Endothelial cell of umbilical vein (primary cell): ENCODE measurements at regions not wholly inside any gene's neighbourhood (a gene's known extent, or its start where the extent isn't known, plus 50 kb on each side); places are given as distances from the start of the nearest gene placed in this dataset.
A peak's percentile ranks its signal among the peaks of the same experiment; 100 is the strongest.

Experiments
- BruUV-seq: library from RNA; stranded (reverse); fragments of 400-500 nt; replicated peaks from 2 replicates; lab custom pipeline; 2021; lab: Mats Ljungman, UMichigan
- CTCF ChIA-PET: fragments of 300-600, 350-600 bp; sonication (Branson Sonifier 250); formaldehyde crosslinking; loops from one replicate; lab custom pipeline; 2021; ENCODE audit warnings: antibody characterized with exemption, inconsistent platforms; lab: Charles Lee
- POLR2A ChIA-PET: fragments of 300-600, 350-600 bp; sonication (Branson Sonifier 250); formaldehyde crosslinking; loops from one replicate; lab custom pipeline; 2021; ENCODE audit warnings: antibody characterized with exemption, inconsistent platforms; lab: Charles Lee
- DNase-seq: peaks from one replicate; pipeline ENCODE4 v3.0.0-alpha.2; 2011; ENCODE audit warnings: low read depth, low spot score
- FAIRE-seq: peaks from 2 replicates; lab custom pipeline; 2011; peaks lifted over from hg19 to GRCh38; lab: Jason Lieb, UNC
- H2AFZ ChIP-seq: 2 replicates; pipeline ENCODE4 v1.6.0; 2012; ENCODE audit warnings: low read depth, low read length, control low read depth, inconsistent platforms
- H3K27ac ChIP-seq: 2 replicates; pipeline ENCODE4 v1.5.1; 2011; ENCODE audit warnings: low read depth, mild to moderate bottlenecking, control low read depth, low read length, moderate library complexity; ENCODE audit not compliant: insufficient read depth
- H3K27me3 ChIP-seq, 2 experiments: 2 replicates each; pipeline versions ENCODE4 v1.6.0 to v1.6.1; 2011; ENCODE audit warnings: low read length in 2 of 2, mixed read lengths in 1 of 2; ENCODE audit not compliant: control insufficient read depth in 2 of 2, insufficient read depth in 2 of 2
- H3K36me3 ChIP-seq, 2 experiments: 2 replicates in 1 of 2; 3 replicates in 1 of 2; pipeline ENCODE4 v1.5.1; 2011; ENCODE audit warnings: low read length in 2 of 2, mild to moderate bottlenecking in 1 of 2, moderate library complexity in 1 of 2; ENCODE audit not compliant: control insufficient read depth in 2 of 2, insufficient read depth in 2 of 2; ENCODE audit errors: extremely low read depth in 1 of 2
- H3K4me1 ChIP-seq: 3 replicates; pipeline ENCODE4 v1.5.1; 2011; ENCODE audit warnings: mild to moderate bottlenecking, low read length; ENCODE audit not compliant: control insufficient read depth, insufficient read depth; ENCODE audit errors: extremely low read depth
- H3K4me2 ChIP-seq: 2 replicates; pipeline ENCODE4 v1.6.1; 2011; ENCODE audit warnings: low read length, control low read depth, mixed read lengths; ENCODE audit not compliant: insufficient read depth
- H3K4me3 ChIP-seq, 3 experiments: fragments of 200-600 bp in 1 of 3; sonication (generic), shearing (Covaris generic) in 1 of 3; replicated peaks in 1 of 3; 2 replicates each; pipeline ENCODE4 v1.5.1; 2011 to 2016; ENCODE audit warnings: control low read depth in 3 of 3, low read length in 3 of 3, mild to moderate bottlenecking in 2 of 3, inconsistent platforms in 1 of 3, low read depth in 1 of 3, moderate library complexity in 1 of 3; ENCODE audit not compliant: insufficient read depth in 1 of 3
- H3K79me2 ChIP-seq: 2 replicates; pipeline ENCODE4 v1.6.0; 2012; ENCODE audit warnings: low read length, inconsistent platforms; ENCODE audit not compliant: control insufficient read depth, insufficient read depth
- H3K9ac ChIP-seq: replicated peaks from 2 replicates; pipeline ENCODE3; 2011; ENCODE audit warnings: low read length, control low read depth; ENCODE audit not compliant: insufficient read depth; ENCODE audit errors: extremely low read depth
- H3K9me1 ChIP-seq: replicated peaks from 3 replicates; pipeline ENCODE4 v1.6.0; 2011; ENCODE audit warnings: mild to moderate bottlenecking, low read length; ENCODE audit not compliant: control insufficient read depth, insufficient read depth; ENCODE audit errors: extremely low read depth
- H3K9me3 ChIP-seq: replicated peaks from 2 replicates; pipeline ENCODE4 v1.5.1; 2012; ENCODE audit warnings: low read length, inconsistent platforms; ENCODE audit not compliant: control insufficient read depth, insufficient read depth
- H4K20me1 ChIP-seq: replicated peaks from 2 replicates; pipeline ENCODE3; 2011; ENCODE audit warnings: mild to moderate bottlenecking, low read length; ENCODE audit not compliant: control insufficient read depth, insufficient read depth; ENCODE audit errors: extremely low read depth
- CTCF ChIP-seq, 2 donors: IDR thresholded peaks; 1 replicate in 1 of 2; 2 replicates in 1 of 2; pipeline ENCODE4 v1.5.1; 2011; ENCODE audit warnings: low read length in 2 of 2, mild to moderate bottlenecking in 2 of 2, moderate library complexity in 2 of 2, control low read depth in 1 of 2, inconsistent platforms in 1 of 2, low read depth in 1 of 2; ENCODE audit not compliant: insufficient read depth in 1 of 2; ENCODE audit errors: extremely low read depth in 1 of 2
- EZH2 ChIP-seq: IDR thresholded peaks from 2 replicates; pipeline ENCODE4 v1.6.1; 2012; ENCODE audit warnings: borderline replicate concordance, low read depth, mild to moderate bottlenecking, moderate library complexity, low read length, inconsistent platforms; ENCODE audit not compliant: severe bottlenecking
- FOS ChIP-seq: IDR thresholded peaks from 2 replicates; pipeline ENCODE4 v1.6.1; 2011; ENCODE audit warnings: mild to moderate bottlenecking, low read length, moderate library complexity, borderline replicate concordance; ENCODE audit not compliant: insufficient read depth
- GATA2 ChIP-seq: IDR thresholded peaks from 2 replicates; pipeline ENCODE4 v1.7.0; 2011; ENCODE audit warnings: low read depth, mild to moderate bottlenecking, moderate library complexity, mixed read lengths, low read length; ENCODE audit not compliant: insufficient read length, insufficient read depth
- JUN ChIP-seq: IDR thresholded peaks from 2 replicates; pipeline ENCODE4 v1.6.1; 2011; ENCODE audit warnings: borderline replicate concordance, low read depth; ENCODE audit not compliant: insufficient read length, insufficient read depth
- MYC ChIP-seq: IDR thresholded peaks from one replicate; pipeline ENCODE4 v1.6.1; 2011; ENCODE audit warnings: mild to moderate bottlenecking, low read depth, low read length
- POLR2A ChIP-seq: IDR thresholded peaks from 2 replicates; pipeline ENCODE4 v1.6.1; 2012; ENCODE audit warnings: low read depth, mild to moderate bottlenecking, control low read depth, low read length
- POLR2AphosphoS5 ChIP-seq: IDR thresholded peaks from 2 replicates; pipeline ENCODE4 v1.6.1; 2012; ENCODE audit warnings: low read depth, mild to moderate bottlenecking, control low read depth, low read length, moderate library complexity; ENCODE audit not compliant: insufficient read depth
- dilution Hi-C: fragments of 300-500 bp; cut with MboI; formaldehyde crosslinking; loops from one replicate; pipeline ENCODE4 v1.15.0; 2019; ENCODE audit warnings: low sequenced_read_pairs; ENCODE audit not compliant: extremely low pct_ligation_motif_present
- intact Hi-C: fragments of 100-400 bp; cut with micrococcal nuclease; formaldehyde crosslinking; loops from one replicate; pipeline ENCODE4 v1.10.0; 2022
- TF ChIP-seq, protein P1 (sequence below): IDR thresholded peaks from 2 replicates; pipeline ENCODE4 v1.6.1; 2011; ENCODE audit not compliant: insufficient read depth, insufficient read length

GRCh38 chr1:67525053-67525760, 95.0 kb upstream of the SERBP1 start:
- Histone ChIP-seq H2AFZ (no peak overlapping the region), H3K9ac (no peak overlapping the region), H3K9me1 (peaks cover 2% of the 10 kb centered on the region), H3K27me3 (no peaks in the 10 kb centered on the region), H3K4me2 (no peak overlapping the region), H3K79me2 (no peaks in the 10 kb centered on the region), H3K36me3 (no peaks in the 10 kb centered on the region), H3K9me3 (no peaks in the 10 kb centered on the region), H3K4me1 (peaks cover 11% of the 10 kb centered on the region), H3K27ac (no peak overlapping the region), H3K4me3 (no peak overlapping the region), H4K20me1 (no peaks in the 10 kb centered on the region)
- dilution Hi-C loops: loop anchor here (25.0 kb wide), 1 partner anchor 237 kb away; no protein-coding TSS in a partner anchor
- ChIA-PET POLR2A (no interaction called here), CTCF (interaction anchor here (0.8 to 2.9 kb wide), 7 partner anchors 7 to 235 kb away, joined by 3 to 14 read pairs (median 6); no protein-coding TSS in a partner anchor)
- FAIRE-seq (no peak), DNase-seq (peak; percentile 57)
- TF ChIP-seq CTCF (IDR thresholded peaks at IDR 0.05; ENCODE audit: extremely low read depth in 1 of 2, insufficient read depth in 1 of 2, low read depth in 1 of 2, low read length in 2 of 2) (no peak), POLR2AphosphoS5 (no peak), MYC (no peak), EZH2 (no peak), FOS (no peak), JUN (no peak), GATA2 (no peak), POLR2A (no peak)
- TF ChIP-seq, protein P1, sequence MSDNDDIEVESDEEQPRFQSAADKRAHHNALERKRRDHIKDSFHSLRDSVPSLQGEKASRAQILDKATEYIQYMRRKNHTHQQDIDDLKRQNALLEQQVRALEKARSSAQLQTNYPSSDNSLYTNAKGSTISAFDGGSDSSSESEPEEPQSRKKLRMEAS: no peak
- BruUV-seq: no TSS peak
- intact Hi-C loops: no loop called here
